Liver (tissue), 8 donors: ENCODE measurements at regions not wholly inside any gene's neighbourhood (a gene's known extent, or its start where the extent isn't known, plus 50 kb on each side); places are given as distances from the start of the nearest gene placed in this dataset.

Source experiments
- DNase-seq: peaks from one replicate; pipeline ENCODE4 v3.0.0-alpha.2; 2017; ENCODE audit warnings: low spot score
- H3K27ac ChIP-seq, 2 donors: one replicate each; pipeline ENCODE4 v1.7.0; 2013; ENCODE audit warnings: inconsistent platforms in 2 of 2, low read length in 2 of 2, control low read depth in 1 of 2, low read depth in 1 of 2, mild to moderate bottlenecking in 1 of 2
- H3K27me3 ChIP-seq, 4 donors: one replicate each; pipeline versions ENCODE4 v1.6.1 to v1.7.0; 2013; ENCODE audit warnings: low read length in 3 of 4, inconsistent platforms in 1 of 4, mild to moderate bottlenecking in 1 of 4, moderate library complexity in 1 of 4; ENCODE audit not compliant: control insufficient read depth in 4 of 4, insufficient read depth in 4 of 4
- H3K36me3 ChIP-seq, 4 donors: one replicate each; pipeline versions ENCODE4 v1.6.1 to v1.7.0; 2013; ENCODE audit warnings: low read length in 3 of 4, mild to moderate bottlenecking in 3 of 4, low read depth in 1 of 4, moderate library complexity in 1 of 4; ENCODE audit not compliant: control insufficient read depth in 4 of 4, insufficient read depth in 3 of 4
- H3K4me1 ChIP-seq, 4 donors: one replicate each; pipeline versions ENCODE4 v1.6.1 to v1.7.0; 2013; ENCODE audit warnings: low read length in 3 of 4, mild to moderate bottlenecking in 3 of 4, moderate library complexity in 1 of 4; ENCODE audit not compliant: control insufficient read depth in 4 of 4, insufficient read depth in 4 of 4
- H3K4me3 ChIP-seq, 3 donors: one replicate each; pipeline versions ENCODE4 v1.6.1 to v1.7.0; 2013; ENCODE audit warnings: low read length in 3 of 3, control low read depth in 1 of 3, low read depth in 1 of 3, mild to moderate bottlenecking in 1 of 3
- H3K9ac ChIP-seq, 2 donors: one replicate each; pipeline ENCODE4 v1.7.0; 2013; ENCODE audit warnings: low read length in 2 of 2, mild to moderate bottlenecking in 2 of 2, moderate library complexity in 2 of 2, control low read depth in 1 of 2, low read depth in 1 of 2
- H3K9me3 ChIP-seq, 4 donors: one replicate each; pipeline versions ENCODE4 v1.6.1 to v1.7.0; 2013; ENCODE audit warnings: low read length in 3 of 4; ENCODE audit not compliant: control insufficient read depth in 4 of 4
- EGR1 ChIP-seq, 2 donors: IDR thresholded peaks; 2 replicates each; pipeline ENCODE4 v1.6.1; 2016 to 2018; ENCODE audit warnings: antibody characterized with exemption in 2 of 2, low read depth in 2 of 2
- FOXA1 ChIP-seq: IDR thresholded peaks from 2 replicates; pipeline ENCODE4 v1.6.1; 2016; ENCODE audit warnings: antibody characterized with exemption
- FOXA2 ChIP-seq: IDR thresholded peaks from 2 replicates; pipeline ENCODE4 v1.6.1; 2016; ENCODE audit warnings: antibody characterized with exemption
- GABPA ChIP-seq, 2 donors: IDR thresholded peaks in 1 of 2; conservative IDR thresholded peaks in 1 of 2; 2 replicates each; pipeline ENCODE4 v1.6.1; 2016; ENCODE audit warnings: antibody characterized with exemption in 2 of 2, mild to moderate bottlenecking in 1 of 2, moderate library complexity in 1 of 2
- HNF4A ChIP-seq, 2 donors: conservative IDR thresholded peaks; 2 replicates each; pipeline ENCODE4 v1.6.1; 2016; ENCODE audit warnings: antibody characterized with exemption in 2 of 2, mild to moderate bottlenecking in 2 of 2
- HNF4G ChIP-seq: IDR thresholded peaks from 2 replicates; pipeline ENCODE4 v1.6.1; 2016; ENCODE audit warnings: antibody characterized with exemption
- JUND ChIP-seq, 2 donors: IDR thresholded peaks; 2 replicates each; pipeline ENCODE4 v1.6.1; 2016; ENCODE audit warnings: antibody characterized with exemption in 2 of 2
- MAX ChIP-seq: IDR thresholded peaks from 2 replicates; pipeline ENCODE4 v1.6.1; 2016; ENCODE audit warnings: antibody characterized with exemption
- NR2F2 ChIP-seq: IDR thresholded peaks from 2 replicates; pipeline ENCODE4 v1.6.1; 2016; ENCODE audit warnings: antibody characterized with exemption
- RAD21 ChIP-seq, 2 donors: IDR thresholded peaks; 2 replicates each; pipeline ENCODE4 v1.6.1; 2016; ENCODE audit warnings: antibody characterized with exemption in 2 of 2, mild to moderate bottlenecking in 2 of 2
- RXRA ChIP-seq, 2 donors: IDR thresholded peaks; 2 replicates each; pipeline ENCODE4 v1.6.1; 2017 to 2018; ENCODE audit warnings: antibody characterized with exemption in 2 of 2, mild to moderate bottlenecking in 1 of 2
- SP1 ChIP-seq: IDR thresholded peaks from 2 replicates; pipeline ENCODE4 v1.6.1; 2018; ENCODE audit warnings: antibody characterized with exemption, mild to moderate bottlenecking
- TAF1 ChIP-seq: conservative IDR thresholded peaks from 2 replicates; pipeline ENCODE4 v1.6.1; 2016; ENCODE audit warnings: antibody characterized with exemption, mild to moderate bottlenecking
- YY1 ChIP-seq: IDR thresholded peaks from 2 replicates; pipeline ENCODE4 v1.6.1; 2016; ENCODE audit warnings: antibody characterized with exemption, mild to moderate bottlenecking
- WGBS: extraction: QIAGEN DNeasy Blood & Tissue Kit; methylation state at CpG from one replicate; pipeline ENCODE4 v1.1.7; 2013; 5-methylcytosine and 5-hydroxymethylcytosine counted together
- TF ChIP-seq, protein P1 (sequence below): IDR thresholded peaks from 2 replicates; pipeline ENCODE4 v1.6.1; 2016; ENCODE audit warnings: antibody characterized with exemption
- TF ChIP-seq, protein P2 (sequence below): IDR thresholded peaks from 2 replicates; pipeline ENCODE4 v1.6.1; 2016; ENCODE audit warnings: antibody characterized with exemption, mild to moderate bottlenecking
- TF ChIP-seq, protein P3 (sequence below): IDR thresholded peaks from 2 replicates; pipeline ENCODE4 v1.6.1; 2016; ENCODE audit warnings: antibody characterized with exemption
- TF ChIP-seq, protein P4 (sequence below): fragments of 150-350 bp; IDR thresholded peaks from 2 replicates; pipeline ENCODE4 v1.5.1; 2017; ENCODE audit warnings: improper control_type of control experiment, low read depth, low read length; ENCODE audit not compliant: missing input control
- donor health status: healthy.
- donor health status: healthy.
- donor health status: healthy.
- donor health status: healthy.
- donor health status: healthy.

- Histone ChIP-seq H3K9ac (no peak overlapping the region), H3K9me3 (no peaks in the 10 kb centered on the region), H3K27ac (no peak overlapping the region), H3K36me3 (no peaks in the 10 kb centered on the region), H3K27me3 (no peaks in the 10 kb centered on the region), H3K4me1 (peaks cover 0 to 5% (median 0%) of the 10 kb centered on the region in 4 donors), H3K4me3 (no peak overlapping the region)
- no peak for TF ChIP-seq EGR1 (IDR thresholded peaks at IDR 0.05; ENCODE audit: low read depth in 2 of 2)
- TF ChIP-seq FOXA2, result no peak
- no peak for TF ChIP-seq NR2F2
- TF ChIP-seq MAX, result no peak
- TF ChIP-seq JUND (IDR thresholded peaks at IDR 0.05), result no peak
- no peak for TF ChIP-seq HNF4G
- no peak for TF ChIP-seq RAD21 (IDR thresholded peaks at IDR 0.05)
- TF ChIP-seq, protein P1, sequence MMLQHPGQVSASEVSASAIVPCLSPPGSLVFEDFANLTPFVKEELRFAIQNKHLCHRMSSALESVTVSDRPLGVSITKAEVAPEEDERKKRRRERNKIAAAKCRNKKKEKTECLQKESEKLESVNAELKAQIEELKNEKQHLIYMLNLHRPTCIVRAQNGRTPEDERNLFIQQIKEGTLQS, result no peak
- TF ChIP-seq FOXA1, result no peak
- no peak for TF ChIP-seq YY1
- no peak for TF ChIP-seq TAF1
- TF ChIP-seq, protein P2, sequence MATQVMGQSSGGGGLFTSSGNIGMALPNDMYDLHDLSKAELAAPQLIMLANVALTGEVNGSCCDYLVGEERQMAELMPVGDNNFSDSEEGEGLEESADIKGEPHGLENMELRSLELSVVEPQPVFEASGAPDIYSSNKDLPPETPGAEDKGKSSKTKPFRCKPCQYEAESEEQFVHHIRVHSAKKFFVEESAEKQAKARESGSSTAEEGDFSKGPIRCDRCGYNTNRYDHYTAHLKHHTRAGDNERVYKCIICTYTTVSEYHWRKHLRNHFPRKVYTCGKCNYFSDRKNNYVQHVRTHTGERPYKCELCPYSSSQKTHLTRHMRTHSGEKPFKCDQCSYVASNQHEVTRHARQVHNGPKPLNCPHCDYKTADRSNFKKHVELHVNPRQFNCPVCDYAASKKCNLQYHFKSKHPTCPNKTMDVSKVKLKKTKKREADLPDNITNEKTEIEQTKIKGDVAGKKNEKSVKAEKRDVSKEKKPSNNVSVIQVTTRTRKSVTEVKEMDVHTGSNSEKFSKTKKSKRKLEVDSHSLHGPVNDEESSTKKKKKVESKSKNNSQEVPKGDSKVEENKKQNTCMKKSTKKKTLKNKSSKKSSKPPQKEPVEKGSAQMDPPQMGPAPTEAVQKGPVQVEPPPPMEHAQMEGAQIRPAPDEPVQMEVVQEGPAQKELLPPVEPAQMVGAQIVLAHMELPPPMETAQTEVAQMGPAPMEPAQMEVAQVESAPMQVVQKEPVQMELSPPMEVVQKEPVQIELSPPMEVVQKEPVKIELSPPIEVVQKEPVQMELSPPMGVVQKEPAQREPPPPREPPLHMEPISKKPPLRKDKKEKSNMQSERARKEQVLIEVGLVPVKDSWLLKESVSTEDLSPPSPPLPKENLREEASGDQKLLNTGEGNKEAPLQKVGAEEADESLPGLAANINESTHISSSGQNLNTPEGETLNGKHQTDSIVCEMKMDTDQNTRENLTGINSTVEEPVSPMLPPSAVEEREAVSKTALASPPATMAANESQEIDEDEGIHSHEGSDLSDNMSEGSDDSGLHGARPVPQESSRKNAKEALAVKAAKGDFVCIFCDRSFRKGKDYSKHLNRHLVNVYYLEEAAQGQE, result no peak
- TF ChIP-seq SP1, result no peak
- no peak for TF ChIP-seq RXRA (IDR thresholded peaks at IDR 0.05)
- no peak for TF ChIP-seq GABPA (IDR thresholded peaks at IDR 0.05 in 1 of 2, conservative IDR thresholded peaks at IDR 0.05 in 1 of 2)
- TF ChIP-seq, protein P3, sequence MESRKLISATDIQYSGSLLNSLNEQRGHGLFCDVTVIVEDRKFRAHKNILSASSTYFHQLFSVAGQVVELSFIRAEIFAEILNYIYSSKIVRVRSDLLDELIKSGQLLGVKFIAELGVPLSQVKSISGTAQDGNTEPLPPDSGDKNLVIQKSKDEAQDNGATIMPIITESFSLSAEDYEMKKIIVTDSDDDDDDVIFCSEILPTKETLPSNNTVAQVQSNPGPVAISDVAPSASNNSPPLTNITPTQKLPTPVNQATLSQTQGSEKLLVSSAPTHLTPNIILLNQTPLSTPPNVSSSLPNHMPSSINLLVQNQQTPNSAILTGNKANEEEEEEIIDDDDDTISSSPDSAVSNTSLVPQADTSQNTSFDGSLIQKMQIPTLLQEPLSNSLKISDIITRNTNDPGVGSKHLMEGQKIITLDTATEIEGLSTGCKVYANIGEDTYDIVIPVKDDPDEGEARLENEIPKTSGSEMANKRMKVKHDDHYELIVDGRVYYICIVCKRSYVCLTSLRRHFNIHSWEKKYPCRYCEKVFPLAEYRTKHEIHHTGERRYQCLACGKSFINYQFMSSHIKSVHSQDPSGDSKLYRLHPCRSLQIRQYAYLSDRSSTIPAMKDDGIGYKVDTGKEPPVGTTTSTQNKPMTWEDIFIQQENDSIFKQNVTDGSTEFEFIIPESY, result no peak
- WGBS, result 76% methylated on average over 2 of the region's 2 CpGs
- no peak for DNase-seq
Measured at GRCh38 chr6:40956936-40957335, 82.1 kb downstream of the UNC5CL start.

- DNase-seq, result no peak
- H3K4me1 ChIP-seq, result peaks cover 0 to 5% (median 0%) of the 10 kb centered on the region in 4 donors
- no peaks in the 10 kb centered on the region for H3K27me3 ChIP-seq
- WGBS, result 94% methylated on average over 6 of the region's 6 CpGs
- TF ChIP-seq YY1 (no peak), TAF1 (no peak), RAD21 (IDR thresholded peaks at IDR 0.05) (no peak), FOXA2 (no peak), RXRA (IDR thresholded peaks at IDR 0.05) (no peak), HNF4G (no peak), SP1 (no peak), HNF4A (conservative IDR thresholded peaks at IDR 0.05) (no peak)
- TF ChIP-seq, protein P3, result no peak
- TF ChIP-seq, protein P4, sequence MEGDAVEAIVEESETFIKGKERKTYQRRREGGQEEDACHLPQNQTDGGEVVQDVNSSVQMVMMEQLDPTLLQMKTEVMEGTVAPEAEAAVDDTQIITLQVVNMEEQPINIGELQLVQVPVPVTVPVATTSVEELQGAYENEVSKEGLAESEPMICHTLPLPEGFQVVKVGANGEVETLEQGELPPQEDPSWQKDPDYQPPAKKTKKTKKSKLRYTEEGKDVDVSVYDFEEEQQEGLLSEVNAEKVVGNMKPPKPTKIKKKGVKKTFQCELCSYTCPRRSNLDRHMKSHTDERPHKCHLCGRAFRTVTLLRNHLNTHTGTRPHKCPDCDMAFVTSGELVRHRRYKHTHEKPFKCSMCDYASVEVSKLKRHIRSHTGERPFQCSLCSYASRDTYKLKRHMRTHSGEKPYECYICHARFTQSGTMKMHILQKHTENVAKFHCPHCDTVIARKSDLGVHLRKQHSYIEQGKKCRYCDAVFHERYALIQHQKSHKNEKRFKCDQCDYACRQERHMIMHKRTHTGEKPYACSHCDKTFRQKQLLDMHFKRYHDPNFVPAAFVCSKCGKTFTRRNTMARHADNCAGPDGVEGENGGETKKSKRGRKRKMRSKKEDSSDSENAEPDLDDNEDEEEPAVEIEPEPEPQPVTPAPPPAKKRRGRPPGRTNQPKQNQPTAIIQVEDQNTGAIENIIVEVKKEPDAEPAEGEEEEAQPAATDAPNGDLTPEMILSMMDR, result no peak
- TF ChIP-seq, protein P2, result no peak
- no peak overlapping the region for H3K4me3 ChIP-seq
- no peaks in the 10 kb centered on the region for H3K36me3 ChIP-seq
- H3K9me3 ChIP-seq, result no peaks in the 10 kb centered on the region
- no peak overlapping the region for H3K27ac ChIP-seq
- no peak overlapping the region for H3K9ac ChIP-seq
Measured at GRCh38 chr6:40955178-40955545, 83.9 kb downstream of the UNC5CL start.
